ENCODE measurements at regions not wholly inside any gene's neighbourhood (a gene's known extent, or its start where the extent isn't known, plus 50 kb on each side); places are given as distances from the start of the nearest gene placed in this dataset.

GRCh38 chr3:117226932-117227331 is 517.4 kb downstream of the TUSC7 start:
- TF ChIP-seq EZH2phosphoT487 (IDR thresholded peaks at IDR 0.05; ENCODE audit: insufficient read depth, low read depth) (no peak), EZH2 (IDR thresholded peaks at IDR 0.05; ENCODE audit: insufficient read depth, poor library complexity, severe bottlenecking) (no peak)

All from GM23248 (cell line).